GM12872 (cell line): ENCODE measurements at regions not wholly inside any gene's neighbourhood (a gene's known extent, or its start where the extent isn't known, plus 50 kb on each side); places are given as distances from the start of the nearest gene placed in this dataset.

ENCODE experiments used
- TF ChIP-seq, protein P1 (sequence below): IDR thresholded peaks from 3 replicates; pipeline ENCODE4 v1.5.1; 2011; ENCODE audit warnings: low read depth, mild to moderate bottlenecking, low read length, moderate library complexity; ENCODE audit not compliant: insufficient read depth

DNA sequence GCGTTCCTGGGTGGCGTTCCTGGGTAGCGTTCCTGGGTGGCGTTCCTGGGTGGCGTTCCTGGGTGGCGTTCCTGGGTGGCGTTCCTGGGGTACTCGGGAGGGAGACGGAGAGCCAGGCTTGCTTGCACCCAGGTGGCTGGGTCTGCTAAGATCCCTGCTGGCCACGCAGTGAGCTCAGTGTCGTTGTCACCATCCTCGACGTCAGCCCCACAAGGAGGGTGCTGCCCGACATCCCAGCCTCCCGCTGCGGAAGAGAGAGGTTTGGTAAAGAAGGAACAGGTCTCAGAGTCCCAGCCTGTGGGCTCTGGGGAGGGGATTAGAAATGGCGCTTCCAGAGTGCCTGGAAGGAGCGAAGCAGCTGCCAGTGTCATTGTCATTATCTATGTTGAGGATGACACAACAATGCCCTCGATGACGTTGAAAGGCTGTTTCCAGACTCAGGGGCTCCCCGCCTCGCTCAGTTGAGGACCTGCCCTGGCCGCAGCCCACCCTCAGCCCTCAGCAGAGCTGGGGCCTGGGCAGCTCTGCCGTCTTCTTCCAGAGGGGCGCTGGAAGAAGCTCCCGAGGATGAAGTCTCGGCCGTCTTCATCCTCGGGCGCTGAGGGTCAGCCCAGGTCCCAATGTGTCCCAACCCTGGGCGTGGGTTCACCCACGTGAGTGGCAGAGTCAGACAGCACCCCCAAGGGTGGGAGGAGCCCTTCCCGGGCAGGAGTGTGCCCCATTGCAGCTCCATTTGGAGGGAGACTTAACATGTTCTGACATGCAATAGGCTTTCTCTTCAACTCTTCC lies 328.8 kb downstream of the ADGRD1 start:
- TF ChIP-seq, protein P1, sequence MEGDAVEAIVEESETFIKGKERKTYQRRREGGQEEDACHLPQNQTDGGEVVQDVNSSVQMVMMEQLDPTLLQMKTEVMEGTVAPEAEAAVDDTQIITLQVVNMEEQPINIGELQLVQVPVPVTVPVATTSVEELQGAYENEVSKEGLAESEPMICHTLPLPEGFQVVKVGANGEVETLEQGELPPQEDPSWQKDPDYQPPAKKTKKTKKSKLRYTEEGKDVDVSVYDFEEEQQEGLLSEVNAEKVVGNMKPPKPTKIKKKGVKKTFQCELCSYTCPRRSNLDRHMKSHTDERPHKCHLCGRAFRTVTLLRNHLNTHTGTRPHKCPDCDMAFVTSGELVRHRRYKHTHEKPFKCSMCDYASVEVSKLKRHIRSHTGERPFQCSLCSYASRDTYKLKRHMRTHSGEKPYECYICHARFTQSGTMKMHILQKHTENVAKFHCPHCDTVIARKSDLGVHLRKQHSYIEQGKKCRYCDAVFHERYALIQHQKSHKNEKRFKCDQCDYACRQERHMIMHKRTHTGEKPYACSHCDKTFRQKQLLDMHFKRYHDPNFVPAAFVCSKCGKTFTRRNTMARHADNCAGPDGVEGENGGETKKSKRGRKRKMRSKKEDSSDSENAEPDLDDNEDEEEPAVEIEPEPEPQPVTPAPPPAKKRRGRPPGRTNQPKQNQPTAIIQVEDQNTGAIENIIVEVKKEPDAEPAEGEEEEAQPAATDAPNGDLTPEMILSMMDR = no peak

DNA sequence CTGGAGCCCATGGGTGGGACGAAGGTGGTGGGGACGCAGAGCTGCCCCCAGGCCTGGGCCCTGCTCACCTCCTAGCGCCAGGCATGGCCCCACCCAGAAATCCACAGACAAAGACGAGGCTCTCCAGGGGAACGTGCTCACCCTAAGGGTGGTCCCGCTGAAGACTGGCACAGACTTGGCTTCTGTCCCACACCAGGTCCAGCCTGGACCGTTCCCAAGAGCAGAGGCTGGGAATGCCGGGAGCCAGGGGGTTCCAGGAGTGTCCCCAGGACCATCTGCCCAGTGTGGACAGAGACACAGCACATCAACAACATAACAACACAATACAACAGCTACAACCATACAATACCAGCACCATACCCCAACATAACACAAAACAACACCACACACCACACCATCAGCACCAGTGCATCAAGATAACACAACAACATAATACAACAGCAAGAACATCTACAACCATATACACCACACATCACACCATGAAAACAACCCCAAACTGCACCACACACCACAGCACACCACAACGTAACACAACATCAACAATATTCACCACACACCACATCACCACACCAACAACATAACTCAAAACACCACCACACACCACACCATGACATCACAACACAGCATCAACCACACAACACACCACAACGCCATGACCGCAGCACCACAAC lies 329.6 kb downstream of the ADGRD1 start:
- TF ChIP-seq, protein P1 = no peak

DNA sequence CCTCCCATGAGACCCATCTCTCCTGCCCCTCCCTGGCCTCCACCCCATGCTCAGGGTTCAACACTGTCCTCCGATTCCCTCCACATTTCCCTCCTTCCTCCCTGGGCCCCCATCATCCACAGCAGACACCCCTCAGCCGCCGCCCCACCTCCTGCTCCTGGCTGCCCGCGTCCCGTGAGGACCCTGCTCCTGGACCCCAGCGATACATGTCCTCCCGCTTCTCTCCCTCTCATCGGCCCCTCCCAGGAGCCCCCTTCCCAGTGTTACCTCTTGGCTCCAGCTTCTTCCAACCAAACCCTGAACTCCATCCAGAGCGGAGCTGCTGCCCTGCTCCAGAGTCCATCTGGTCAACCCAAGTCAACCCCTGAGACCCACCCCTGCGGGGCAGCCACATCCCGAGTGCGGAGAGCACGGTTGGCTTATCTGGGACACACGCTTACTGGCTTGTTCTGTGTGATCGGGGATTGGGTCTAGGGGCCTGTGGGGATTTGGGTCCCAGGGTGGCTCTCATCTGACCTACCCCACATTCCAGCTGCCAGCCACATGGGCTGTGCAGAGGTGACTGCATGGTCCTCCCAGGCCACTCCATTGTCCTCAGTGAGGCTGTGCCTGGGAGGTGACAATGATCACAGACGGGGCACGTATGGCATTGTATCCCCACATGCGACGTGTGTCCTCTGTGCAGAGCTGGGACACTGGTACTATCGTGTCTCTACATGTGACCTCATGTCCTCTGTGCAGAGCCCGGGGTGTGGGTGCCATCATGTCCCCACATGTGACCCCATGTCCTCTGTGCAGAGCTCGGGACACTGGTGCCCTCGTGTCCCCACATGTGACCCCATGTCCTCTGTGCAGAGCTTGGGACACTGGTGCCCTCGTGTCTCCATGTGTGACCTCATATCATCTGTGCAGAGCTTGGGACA lies 333.6 kb downstream of the ADGRD1 start:
- TF ChIP-seq, protein P1 = no peak

DNA sequence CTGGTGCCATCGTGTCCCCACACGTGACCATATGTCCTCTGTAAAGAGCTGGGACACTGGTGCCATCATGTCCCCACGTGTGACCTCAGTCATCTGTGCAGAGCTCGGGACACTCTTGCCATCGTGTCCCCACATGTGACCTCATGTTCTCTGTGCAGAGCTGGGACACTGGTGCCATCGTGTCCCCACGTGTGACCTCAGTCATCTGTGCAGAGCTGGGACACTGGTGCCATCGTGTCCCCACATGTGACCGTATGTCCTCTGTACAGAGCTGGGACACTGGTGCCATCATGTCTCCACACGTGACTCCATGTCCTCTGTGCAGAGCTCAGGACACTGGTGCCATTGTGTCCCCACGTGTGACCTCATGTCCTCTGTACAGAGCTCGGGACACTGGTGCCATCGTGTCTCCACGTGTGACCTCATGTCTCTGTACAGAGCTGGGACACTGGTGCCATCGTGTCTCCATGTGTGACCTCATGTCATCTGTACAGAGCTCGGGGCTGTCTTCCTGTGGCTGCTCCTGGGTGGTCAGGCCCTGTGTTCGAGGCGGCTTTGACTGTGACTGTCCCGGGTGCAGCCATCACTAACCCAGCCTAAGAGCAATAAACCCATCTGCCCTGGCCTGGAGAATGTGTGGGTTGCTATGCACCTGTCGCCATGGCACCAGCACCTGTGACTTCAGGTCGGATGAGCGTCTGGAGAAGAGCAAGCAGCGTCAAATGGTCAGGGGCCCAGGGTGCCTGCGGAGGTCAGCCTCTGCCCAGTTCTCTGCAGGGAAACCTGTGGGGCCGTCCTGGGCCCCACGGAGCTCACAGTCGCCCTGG lies 334.4 kb downstream of the ADGRD1 start:
- TF ChIP-seq, protein P1 = no peak

DNA sequence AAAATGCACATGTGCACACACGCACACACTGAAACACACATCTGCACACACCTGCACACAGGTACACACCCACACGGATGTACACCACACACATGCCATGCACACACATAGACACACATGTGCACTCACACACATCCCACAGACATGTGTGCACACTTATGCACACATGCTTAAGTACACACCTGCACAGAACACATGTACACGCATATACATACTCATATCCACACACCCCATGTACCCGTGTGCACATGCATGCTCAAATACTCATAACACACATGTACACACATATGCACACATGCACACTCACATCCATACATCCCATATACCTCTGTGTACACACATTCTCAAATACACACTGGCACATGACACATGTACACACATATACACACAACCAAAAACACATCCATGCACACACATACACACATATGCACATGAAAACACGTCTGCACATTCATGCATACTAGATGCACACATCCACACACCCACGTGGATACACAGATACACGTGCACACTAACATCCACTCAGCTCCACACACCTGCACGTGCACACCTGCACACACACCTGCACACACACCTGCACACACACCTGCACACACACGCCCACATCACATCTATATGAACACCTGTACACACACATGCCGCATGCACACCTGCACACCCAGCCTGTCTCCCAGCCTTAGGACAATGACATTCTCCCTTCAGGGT lies 336.7 kb downstream of the ADGRD1 start:
- TF ChIP-seq, protein P1 = no peak

DNA sequence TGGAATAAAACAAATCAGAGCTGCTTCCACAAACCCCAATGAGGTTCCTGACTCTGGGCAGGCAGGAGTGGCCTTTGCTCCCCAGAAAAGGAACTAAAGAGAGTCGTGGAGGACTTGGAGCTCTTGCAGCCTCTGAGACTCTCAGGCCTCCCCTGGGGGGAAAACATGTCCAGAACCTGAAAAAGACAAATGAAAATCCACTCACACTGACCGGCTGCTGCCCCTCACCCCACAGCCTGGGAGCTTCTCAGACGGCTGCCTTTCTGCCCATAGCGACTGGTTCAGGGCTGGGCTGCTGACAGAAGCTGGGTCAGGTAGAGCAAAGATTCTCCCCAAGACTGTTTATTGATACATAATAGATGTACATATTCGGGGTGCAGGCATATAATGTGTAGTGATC lies 356.0 kb downstream of the ADGRD1 start:
- TF ChIP-seq, protein P1 = no peak
